CD14-positive monocyte (primary cell): ENCODE measurements at regions not wholly inside any gene's neighbourhood (a gene's known extent, or its start where the extent isn't known, plus 50 kb on each side); places are given as distances from the start of the nearest gene placed in this dataset.

Source experiments
- DNase-seq, 3 donors: peaks; one replicate each; pipeline ENCODE4 v3.0.0-alpha.2; 2011 to 2022
- H2AFZ ChIP-seq: 2 replicates; pipeline ENCODE4 v1.6.0; 2012; ENCODE audit warnings: mild to moderate bottlenecking, low read depth, low read length, inconsistent platforms; ENCODE audit not compliant: insufficient read depth, poor library complexity, severe bottlenecking
- H3K27ac ChIP-seq, 2 donors: 1 replicate in 1 of 2; 2 replicates in 1 of 2; pipeline ENCODE4 v1.5.1; 2012 to 2013; ENCODE audit warnings: low read length in 2 of 2, control low read depth in 1 of 2, inconsistent platforms in 1 of 2, low read depth in 1 of 2, mild to moderate bottlenecking in 1 of 2
- H3K27me3 ChIP-seq, 2 donors: one replicate each; pipeline versions ENCODE4 v1.6.0 to v1.6.1; 2011 to 2013; ENCODE audit warnings: low read length in 2 of 2; ENCODE audit not compliant: control insufficient read depth in 2 of 2, insufficient read depth in 2 of 2
- H3K36me3 ChIP-seq, 2 donors: replicated peaks in 1 of 2; 1 replicate in 1 of 2; 2 replicates in 1 of 2; pipeline versions ENCODE4 v1.5.1 to v1.6.1; 2012 to 2013; ENCODE audit warnings: low read length in 2 of 2, control low read depth in 1 of 2, inconsistent platforms in 1 of 2, mild to moderate bottlenecking in 1 of 2; ENCODE audit not compliant: insufficient read depth in 2 of 2, control insufficient read depth in 1 of 2
- H3K4me1 ChIP-seq, 2 donors: 1 replicate in 1 of 2; 2 replicates in 1 of 2; pipeline versions ENCODE4 v1.5.1 to v1.6.1; 2012 to 2013; ENCODE audit warnings: low read length in 2 of 2, control low read depth in 1 of 2, inconsistent platforms in 1 of 2, mild to moderate bottlenecking in 1 of 2, moderate library complexity in 1 of 2; ENCODE audit not compliant: insufficient read depth in 2 of 2, control insufficient read depth in 1 of 2
- H3K4me2 ChIP-seq: replicated peaks from 2 replicates; pipeline ENCODE3; 2012; ENCODE audit warnings: low read length, moderate library complexity, mild to moderate bottlenecking; ENCODE audit not compliant: poor library complexity, severe bottlenecking; ENCODE audit errors: extremely low read depth
- H3K4me3 ChIP-seq, 3 experiments: fragments of 200-600 bp in 1 of 3; sonication (generic) in 1 of 3; replicated peaks in 1 of 3; 1 replicate in 2 of 3; 2 replicates in 1 of 3; pipeline ENCODE4 v1.5.1; 2011 to 2013; ENCODE audit warnings: low read length in 3 of 3, mild to moderate bottlenecking in 3 of 3, control low read depth in 2 of 3, low read depth in 2 of 3, inconsistent platforms in 1 of 3, moderate library complexity in 1 of 3
- H3K79me2 ChIP-seq: 2 replicates; pipeline ENCODE4 v1.6.0; 2012; ENCODE audit warnings: mild to moderate bottlenecking, control low read depth, inconsistent platforms, low read length, moderate library complexity; ENCODE audit not compliant: insufficient read depth
- H3K9ac ChIP-seq: 2 replicates; pipeline ENCODE4 v1.6.0; 2017; ENCODE audit warnings: low read length, mild to moderate bottlenecking; ENCODE audit not compliant: insufficient read depth, poor library complexity, severe bottlenecking
- H3K9me3 ChIP-seq, 2 donors: replicated peaks in 1 of 2; 1 replicate in 1 of 2; 2 replicates in 1 of 2; pipeline versions ENCODE4 v1.5.1 to v1.6.1; 2012 to 2013; ENCODE audit warnings: low read length in 2 of 2, control low read depth in 1 of 2; ENCODE audit not compliant: control insufficient read depth in 1 of 2, insufficient read depth in 1 of 2
- H4K20me1 ChIP-seq: 2 replicates; pipeline ENCODE4 v1.6.0; 2012; ENCODE audit warnings: mild to moderate bottlenecking, low read length, control low read depth, moderate library complexity; ENCODE audit not compliant: insufficient read depth
- H3K27ac Mint-ChIP-seq, 7 donors: one replicate each; pipeline ENCODE4 v1.8.0; 2020; ENCODE audit warnings: mild to moderate bottlenecking in 7 of 7, mixed read lengths in 7 of 7, moderate library complexity in 6 of 7, inconsistent platforms in 2 of 7
- H3K27me3 Mint-ChIP-seq, 3 donors: one replicate each; pipeline ENCODE4 v1.8.0; 2021 to 2022; ENCODE audit warnings: low read depth in 3 of 3, mild to moderate bottlenecking in 3 of 3, mixed read lengths in 3 of 3, moderate library complexity in 3 of 3, inconsistent platforms in 1 of 3
- H3K36me3 Mint-ChIP-seq, 2 donors: one replicate each; pipeline ENCODE4 v1.8.0; 2020; ENCODE audit warnings: mixed read lengths in 2 of 2, inconsistent platforms in 1 of 2, mild to moderate bottlenecking in 1 of 2
- H3K4me1 Mint-ChIP-seq: one replicate; pipeline ENCODE4 v1.8.0; 2020; ENCODE audit warnings: mild to moderate bottlenecking, mixed read lengths
- H3K4me3 Mint-ChIP-seq, 2 donors: one replicate each; pipeline ENCODE4 v1.8.0; 2020; ENCODE audit warnings: mild to moderate bottlenecking in 2 of 2, mixed read lengths in 2 of 2, moderate library complexity in 1 of 2
- H3K9me3 Mint-ChIP-seq, 7 donors: one replicate each; pipeline ENCODE4 v1.8.0; 2020 to 2022; ENCODE audit warnings: mixed read lengths in 7 of 7, mild to moderate bottlenecking in 6 of 7, moderate library complexity in 6 of 7, inconsistent platforms in 2 of 7
- WGBS: methylation state at CpG from one replicate; pipeline ENCODE4 v1.1.5; 2013; ENCODE audit warnings: missing lambda C conversion rate; ENCODE audit not compliant: insufficient coverage; 5-methylcytosine and 5-hydroxymethylcytosine counted together
- intact Hi-C, 2 donors: fragments of 100-400 bp; cut with micrococcal nuclease; formaldehyde crosslinking; loops; one replicate each; pipeline versions ENCODE4 v1.15.0 to v1.15.1; 2023
- TF ChIP-seq, protein P1 (sequence below): fragments of 200-600 bp; IDR thresholded peaks from one replicate; pipeline ENCODE4 v1.8.0; 2022; ENCODE audit warnings: antibody characterized with exemption, mild to moderate bottlenecking

DNA sequence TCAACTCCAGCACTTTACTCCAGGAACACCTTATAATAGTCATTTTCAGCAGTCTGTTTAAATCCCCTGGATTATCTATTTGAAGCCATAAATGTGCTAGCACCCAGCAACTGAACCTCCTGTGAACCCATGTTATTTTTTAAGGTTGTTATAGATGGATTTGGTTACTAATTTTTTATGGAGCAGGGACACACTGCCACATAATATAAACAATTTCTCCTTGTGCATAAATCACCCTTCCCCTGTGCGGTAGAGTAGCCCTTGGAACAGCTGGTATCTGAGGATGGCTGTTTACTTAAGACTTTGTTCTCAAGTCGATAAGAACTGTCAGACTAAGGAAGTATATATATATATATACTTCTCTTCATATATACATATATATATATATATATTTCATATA lies 367.4 kb downstream of the EPHA4 start:
- Mint-ChIP-seq H3K4me1 (no peaks in the 10 kb centered on the region), H3K27ac (no peak overlapping the region), H3K27me3 (peaks cover 0 to 2% (median 0%) of the 10 kb centered on the region in 3 donors), H3K36me3 (no peaks in the 10 kb centered on the region), H3K4me3 (no peak overlapping the region), H3K9me3 (peaks cover 0 to 8% (median 3%) of the 10 kb centered on the region in 7 donors)
- H3K9me3 ChIP-seq = no peaks in the 10 kb centered on the region
- no peaks in the 10 kb centered on the region for H3K27me3 ChIP-seq
- no peak overlapping the region for H3K27ac ChIP-seq
- H2AFZ ChIP-seq = no peak overlapping the region
- H3K4me3 ChIP-seq = no peak overlapping the region
- H3K4me1 ChIP-seq = no peaks in the 10 kb centered on the region
- H3K36me3 ChIP-seq = no peaks in the 10 kb centered on the region
- no peaks in the 10 kb centered on the region for H4K20me1 ChIP-seq
- TF ChIP-seq, protein P1, sequence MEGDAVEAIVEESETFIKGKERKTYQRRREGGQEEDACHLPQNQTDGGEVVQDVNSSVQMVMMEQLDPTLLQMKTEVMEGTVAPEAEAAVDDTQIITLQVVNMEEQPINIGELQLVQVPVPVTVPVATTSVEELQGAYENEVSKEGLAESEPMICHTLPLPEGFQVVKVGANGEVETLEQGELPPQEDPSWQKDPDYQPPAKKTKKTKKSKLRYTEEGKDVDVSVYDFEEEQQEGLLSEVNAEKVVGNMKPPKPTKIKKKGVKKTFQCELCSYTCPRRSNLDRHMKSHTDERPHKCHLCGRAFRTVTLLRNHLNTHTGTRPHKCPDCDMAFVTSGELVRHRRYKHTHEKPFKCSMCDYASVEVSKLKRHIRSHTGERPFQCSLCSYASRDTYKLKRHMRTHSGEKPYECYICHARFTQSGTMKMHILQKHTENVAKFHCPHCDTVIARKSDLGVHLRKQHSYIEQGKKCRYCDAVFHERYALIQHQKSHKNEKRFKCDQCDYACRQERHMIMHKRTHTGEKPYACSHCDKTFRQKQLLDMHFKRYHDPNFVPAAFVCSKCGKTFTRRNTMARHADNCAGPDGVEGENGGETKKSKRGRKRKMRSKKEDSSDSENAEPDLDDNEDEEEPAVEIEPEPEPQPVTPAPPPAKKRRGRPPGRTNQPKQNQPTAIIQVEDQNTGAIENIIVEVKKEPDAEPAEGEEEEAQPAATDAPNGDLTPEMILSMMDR = no peak
- H3K9ac ChIP-seq = no peak overlapping the region
- H3K79me2 ChIP-seq = no peaks in the 10 kb centered on the region
- no peak overlapping the region for H3K4me2 ChIP-seq
- no CpG with 5 or more reads among the region's 2 CpGs for WGBS
- intact Hi-C loops = no loop called here
- no peak for DNase-seq

DNA sequence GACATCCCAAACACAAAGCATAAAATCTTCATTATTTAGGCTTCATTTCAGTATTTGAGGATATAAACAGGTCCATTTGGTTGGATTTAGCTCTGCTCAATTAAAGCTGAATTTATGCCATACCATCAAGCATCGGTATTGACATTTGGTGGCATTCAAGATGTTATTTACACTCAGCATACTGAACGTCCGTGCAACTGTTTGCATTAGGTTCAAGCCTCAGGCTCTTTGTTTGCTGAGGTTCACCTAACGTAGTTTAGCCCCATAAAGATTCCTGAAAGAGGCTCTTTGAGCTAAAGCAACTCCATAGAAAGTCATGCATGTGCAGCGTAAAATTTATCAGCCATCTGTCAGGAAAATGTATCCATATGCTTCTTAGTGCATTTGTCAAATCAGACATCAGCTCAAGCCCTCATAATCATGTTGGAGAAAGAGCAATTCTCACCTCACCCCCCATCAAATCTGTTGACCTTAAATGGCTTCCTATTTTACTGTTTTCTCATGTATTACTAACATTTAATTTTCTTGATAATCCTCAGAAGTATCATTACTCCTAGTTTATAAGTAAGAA lies 366.9 kb downstream of the EPHA4 start:
- Histone ChIP-seq H3K36me3 (no peaks in the 10 kb centered on the region), H3K4me2 (no peak overlapping the region), H4K20me1 (no peaks in the 10 kb centered on the region), H3K79me2 (no peaks in the 10 kb centered on the region), H3K4me1 (no peaks in the 10 kb centered on the region), H3K9ac (no peak overlapping the region), H2AFZ (no peak overlapping the region), H3K27me3 (no peaks in the 10 kb centered on the region), H3K4me3 (no peak overlapping the region), H3K9me3 (no peaks in the 10 kb centered on the region), H3K27ac (no peak overlapping the region)
- TF ChIP-seq, protein P1 = no peak
- intact Hi-C loops = no loop called here
- no peak overlapping the region for H3K4me3 Mint-ChIP-seq
- H3K9me3 Mint-ChIP-seq = peaks cover 0 to 8% (median 3%) of the 10 kb centered on the region in 7 donors
- no peaks in the 10 kb centered on the region for H3K4me1 Mint-ChIP-seq
- no peaks in the 10 kb centered on the region for H3K36me3 Mint-ChIP-seq
- H3K27ac Mint-ChIP-seq = no peak overlapping the region
- DNase-seq = no peak
- WGBS = 90% methylated on average over 5 of the region's 5 CpGs
- H3K27me3 Mint-ChIP-seq = peaks cover 0 to 2% (median 0%) of the 10 kb centered on the region in 3 donors
